ENCODE measurements at regions not wholly inside any gene's neighbourhood (a gene's known extent, or its start where the extent isn't known, plus 50 kb on each side); places are given as distances from the start of the nearest gene placed in this dataset.
"Not testable (repeated sequence)": the region's sequence is repeated elsewhere in the genome, so short reads cannot be mapped to it uniquely, and the experiment has no call there.

- CTCF ChIA-PET: no interaction called here
- H3K27me3 Mint-ChIP-seq: no peaks in the 10 kb centered on the region
- H3K27ac Mint-ChIP-seq: no peak overlapping the region
- H3K36me3 Mint-ChIP-seq (ENCODE audit: low read depth): no peaks in the 10 kb centered on the region
- ATAC-seq (no peak), DNase-seq (no peak)
- intact Hi-C loops (cut with DNase I, micrococcal nuclease): no loop called here
- H3K4me1 Mint-ChIP-seq: no peaks in the 10 kb centered on the region
- H3K4me3 Mint-ChIP-seq: no peak overlapping the region
- POLR2A ChIA-PET: no interaction called here
- peaks cover 9% of the 10 kb centered on the region for H3K9me3 Mint-ChIP-seq (ENCODE audit: low read depth)
These were observed 1972.6 kb downstream of the ARAP2 start for GRCh38 chr4:34271479-34272355.

GRCh38 chr4:34279011-34279410 lies 1965.3 kb downstream of the ARAP2 start:
- ATAC-seq (no peak), DNase-seq (no peak)
- Mint-ChIP-seq H3K4me3 (no peak overlapping the region), H3K27me3 (no peaks in the 10 kb centered on the region), H3K4me1 (no peaks in the 10 kb centered on the region), H3K9me3 (ENCODE audit: low read depth) (peaks cover 19% of the 10 kb centered on the region), H3K27ac (no peak overlapping the region), H3K36me3 (ENCODE audit: low read depth) (no peaks in the 10 kb centered on the region)
- POLR2A ChIA-PET: no interaction called here
- CTCF ChIA-PET: no interaction called here
- intact Hi-C loops (cut with DNase I, micrococcal nuclease): no loop called here

GRCh38 chr4:34280131-34280530 lies 1964.2 kb downstream of the ARAP2 start:
- no peaks in the 10 kb centered on the region for H3K27me3 Mint-ChIP-seq
- H3K4me3 Mint-ChIP-seq: no peak overlapping the region
- no peaks in the 10 kb centered on the region for H3K36me3 Mint-ChIP-seq (ENCODE audit: low read depth)
- H3K9me3 Mint-ChIP-seq (ENCODE audit: low read depth): peaks cover 17% of the 10 kb centered on the region
- CTCF ChIA-PET: no interaction called here
- POLR2A ChIA-PET: no interaction called here
- ATAC-seq (no peak), DNase-seq (no peak)
- H3K4me1 Mint-ChIP-seq: no peaks in the 10 kb centered on the region
- H3K27ac Mint-ChIP-seq: no peak overlapping the region
- intact Hi-C loops (cut with DNase I, micrococcal nuclease): no loop called here

GRCh38 chr4:34281826-34282225 lies 1962.5 kb downstream of the ARAP2 start:
- H3K27me3 Mint-ChIP-seq: no peaks in the 10 kb centered on the region
- H3K9me3 Mint-ChIP-seq (ENCODE audit: low read depth): peaks cover 14% of the 10 kb centered on the region
- no peaks in the 10 kb centered on the region for H3K36me3 Mint-ChIP-seq (ENCODE audit: low read depth)
- H3K4me1 Mint-ChIP-seq: no peaks in the 10 kb centered on the region
- POLR2A ChIA-PET: no interaction called here
- CTCF ChIA-PET: no interaction called here
- no peak for ATAC-seq
- intact Hi-C loops (cut with DNase I, micrococcal nuclease): no loop called here
- H3K4me3 Mint-ChIP-seq: no peak overlapping the region
- H3K27ac Mint-ChIP-seq: no peak overlapping the region
- DNase-seq: no peak

GRCh38 chr4:34289489-34289888 lies 1954.8 kb downstream of the ARAP2 start:
- H3K9me3 Mint-ChIP-seq (ENCODE audit: low read depth): peaks cover 2% of the 10 kb centered on the region
- no peaks in the 10 kb centered on the region for H3K27me3 Mint-ChIP-seq

GRCh38 chr4:34289962-34290361 lies 1954.4 kb downstream of the ARAP2 start:
- ChIA-PET CTCF (no interaction called here), POLR2A (no interaction called here)
- Mint-ChIP-seq H3K4me1 (no peaks in the 10 kb centered on the region), H3K27me3 (no peaks in the 10 kb centered on the region), H3K36me3 (ENCODE audit: low read depth) (no peaks in the 10 kb centered on the region), H3K9me3 (ENCODE audit: low read depth) (no peaks in the 10 kb centered on the region), H3K4me3 (no peak overlapping the region), H3K27ac (no peak overlapping the region)
- ATAC-seq (no peak), DNase-seq (no peak)
- intact Hi-C loops (cut with DNase I, micrococcal nuclease): no loop called here

More at GRCh38 chr4:34289489-34289888, 1954.8 kb downstream of the ARAP2 start:
- no peak overlapping the region for H3K4me3 Mint-ChIP-seq
- no peaks in the 10 kb centered on the region for H3K4me1 Mint-ChIP-seq
- no peaks in the 10 kb centered on the region for H3K36me3 Mint-ChIP-seq (ENCODE audit: low read depth)
- ChIA-PET CTCF (no interaction called here), POLR2A (no interaction called here)
- no peak for DNase-seq
- H3K27ac Mint-ChIP-seq: no peak overlapping the region
- intact Hi-C loops (cut with DNase I, micrococcal nuclease): no loop called here
- no peak for ATAC-seq

- DNase-seq (no peak), ATAC-seq (no peak)
- Mint-ChIP-seq H3K4me3 (no peak overlapping the region), H3K27ac (no peak overlapping the region), H3K36me3 (ENCODE audit: low read depth) (no peaks in the 10 kb centered on the region), H3K27me3 (no peaks in the 10 kb centered on the region), H3K4me1 (no peaks in the 10 kb centered on the region), H3K9me3 (ENCODE audit: low read depth) (no peaks in the 10 kb centered on the region)
- intact Hi-C loops (cut with DNase I, micrococcal nuclease): no loop called here
- CTCF ChIA-PET: no interaction called here
- POLR2A ChIA-PET: no interaction called here
These were observed 1950.9 kb downstream of the ARAP2 start for GRCh38 chr4:34293459-34293858.

GRCh38 chr4:34309383-34309906 lies 1934.9 kb downstream of the ARAP2 start:
- Mint-ChIP-seq H3K27ac (no peak overlapping the region), H3K27me3 (no peaks in the 10 kb centered on the region), H3K9me3 (ENCODE audit: low read depth) (peaks cover 2% of the 10 kb centered on the region), H3K4me3 (no peak overlapping the region), H3K36me3 (ENCODE audit: low read depth) (no peaks in the 10 kb centered on the region), H3K4me1 (no peaks in the 10 kb centered on the region)
- DNase-seq (no peak), ATAC-seq (no peak)
- intact Hi-C loops (cut with DNase I, micrococcal nuclease): no loop called here
- POLR2A ChIA-PET: no interaction called here
- CTCF ChIA-PET: no interaction called here

GRCh38 chr4:34318773-34319172 lies 1925.5 kb downstream of the ARAP2 start:
- no peak overlapping the region for H3K4me3 Mint-ChIP-seq
- DNase-seq (no peak), ATAC-seq (no peak)
- H3K36me3 Mint-ChIP-seq (ENCODE audit: low read depth): no peaks in the 10 kb centered on the region
- H3K9me3 Mint-ChIP-seq (ENCODE audit: low read depth): peaks cover 1% of the 10 kb centered on the region
- no peak overlapping the region for H3K27ac Mint-ChIP-seq
- H3K4me1 Mint-ChIP-seq: no peaks in the 10 kb centered on the region
- POLR2A ChIA-PET: no interaction called here
- no peaks in the 10 kb centered on the region for H3K27me3 Mint-ChIP-seq
- CTCF ChIA-PET: no interaction called here
- intact Hi-C loops (cut with DNase I, micrococcal nuclease): no loop called here

- no peaks in the 10 kb centered on the region for H3K36me3 Mint-ChIP-seq (ENCODE audit: low read depth)
- H3K4me1 Mint-ChIP-seq: no peaks in the 10 kb centered on the region
- no peak overlapping the region for H3K27ac Mint-ChIP-seq
- H3K27me3 Mint-ChIP-seq: no peaks in the 10 kb centered on the region
- CTCF ChIA-PET: no interaction called here
- DNase-seq (no peak), ATAC-seq (no peak)
- intact Hi-C loops (cut with DNase I, micrococcal nuclease): no loop called here
- H3K9me3 Mint-ChIP-seq (ENCODE audit: low read depth): peaks cover 7% of the 10 kb centered on the region
- POLR2A ChIA-PET: no interaction called here
- no peak overlapping the region for H3K4me3 Mint-ChIP-seq
These were observed 1920.6 kb downstream of the ARAP2 start for GRCh38 chr4:34323549-34324320.

GRCh38 chr4:34328939-34329338 lies 1915.4 kb downstream of the ARAP2 start:
- no peak overlapping the region for H3K27ac Mint-ChIP-seq
- intact Hi-C loops (cut with DNase I, micrococcal nuclease): no loop called here
- ChIA-PET POLR2A (no interaction called here), CTCF (no interaction called here)
- ATAC-seq (no peak), DNase-seq (no peak)
- no peak overlapping the region for H3K4me3 Mint-ChIP-seq
- no peaks in the 10 kb centered on the region for H3K4me1 Mint-ChIP-seq
- no peaks in the 10 kb centered on the region for H3K36me3 Mint-ChIP-seq (ENCODE audit: low read depth)
- H3K9me3 Mint-ChIP-seq (ENCODE audit: low read depth): peaks cover 13% of the 10 kb centered on the region
- H3K27me3 Mint-ChIP-seq: no peaks in the 10 kb centered on the region

- H3K36me3 Mint-ChIP-seq (ENCODE audit: low read depth); POLR2A ChIA-PET; H3K27ac Mint-ChIP-seq; H3K9me3 Mint-ChIP-seq (ENCODE audit: low read depth); CTCF ChIA-PET; intact Hi-C loops (cut with DNase I, micrococcal nuclease); H3K4me1 Mint-ChIP-seq; ATAC-seq; H3K27me3 Mint-ChIP-seq; DNase-seq; H3K4me3 Mint-ChIP-seq: not testable (repeated sequence)
These were observed 1909.2 kb downstream of the ARAP2 start for GRCh38 chr4:34335156-34335555.
